IMR-90 (cell line): ENCODE measurements at regions not wholly inside any gene's neighbourhood (a gene's known extent, or its start where the extent isn't known, plus 50 kb on each side); places are given as distances from the start of the nearest gene placed in this dataset.

Experiments
- ATAC-seq: fragments of 200-7000 bp; cut with Tn5 transposase; 2 replicates; pipeline ENCODE4 v1.9.1; 2020; ENCODE audit warnings: low read depth, mild to moderate bottlenecking, moderate library complexity
- BruUV-seq: library from RNA; stranded (reverse); fragments of 400-500 nt; replicated peaks from 2 replicates; lab custom pipeline; 2021; lab: Mats Ljungman, UMichigan
- CTCF ChIA-PET: fragments of 300-600 bp; formaldehyde crosslinking; extraction: SDS; loops from one replicate; lab custom pipeline; 2021; ENCODE audit warnings: antibody characterized with exemption; lab: Yijun Ruan, JAX
- POLR2A ChIA-PET: fragments of 300-600 bp; sonication (Branson Sonifier 250); formaldehyde crosslinking; loops from one replicate; lab custom pipeline; 2022; ENCODE audit warnings: antibody characterized with exemption; ENCODE audit not compliant: unreplicated experiment; lab: Charles Lee
- DNase-seq: peaks from one replicate; pipeline ENCODE4 v3.0.0; 2013
- H2AFZ ChIP-seq: replicated peaks from 2 replicates; pipeline ENCODE3; 2013; ENCODE audit warnings: low read length, mild to moderate bottlenecking; ENCODE audit not compliant: poor library complexity
- H2AK5ac ChIP-seq: 2 replicates; pipeline ENCODE4 v1.6.1; 2013; ENCODE audit warnings: low read depth, low read length, inconsistent platforms
- H2AK9ac ChIP-seq: replicated peaks from 2 replicates; pipeline ENCODE3; 2013; ENCODE audit warnings: mild to moderate bottlenecking, low read depth, low read length, moderate library complexity; ENCODE audit not compliant: poor library complexity
- H2BK120ac ChIP-seq: 2 replicates; pipeline ENCODE4 v1.6.1; 2013; ENCODE audit warnings: low read depth, low read length, inconsistent platforms
- H2BK15ac ChIP-seq: 3 replicates; pipeline ENCODE4 v1.6.1; 2013; ENCODE audit warnings: low read depth, low read length, inconsistent platforms
- H2BK20ac ChIP-seq: 2 replicates; pipeline ENCODE4 v1.6.1; 2013; ENCODE audit warnings: low read depth, mild to moderate bottlenecking, inconsistent platforms, low read length, moderate library complexity
- H2BK5ac ChIP-seq: 2 replicates; pipeline ENCODE4 v1.6.1; 2013; ENCODE audit warnings: mild to moderate bottlenecking, low read depth, low read length, inconsistent platforms; ENCODE audit not compliant: poor library complexity, severe bottlenecking
- H3K14ac ChIP-seq: replicated peaks from 2 replicates; pipeline ENCODE4 v1.6.1; 2013; ENCODE audit warnings: low read depth, low read length, inconsistent platforms
- H3K18ac ChIP-seq: 2 replicates; pipeline ENCODE4 v1.6.1; 2013; ENCODE audit warnings: low read depth, low read length, control low read depth
- H3K23ac ChIP-seq: 2 replicates; pipeline ENCODE4 v1.6.1; 2013; ENCODE audit warnings: low read depth, low read length, inconsistent platforms
- H3K27ac ChIP-seq: 2 replicates; pipeline ENCODE4 v1.5.1; 2013; ENCODE audit warnings: mild to moderate bottlenecking, control low read depth, low read length; ENCODE audit not compliant: insufficient read depth
- H3K27me3 ChIP-seq: 2 replicates; pipeline ENCODE4 v1.6.1; 2013; ENCODE audit warnings: low read length; ENCODE audit not compliant: control insufficient read depth, insufficient read depth
- H3K36me3 ChIP-seq: 2 replicates; pipeline ENCODE4 v1.6.1; 2013; ENCODE audit warnings: low read length, mixed read lengths; ENCODE audit not compliant: control insufficient read depth, insufficient read depth
- H3K4ac ChIP-seq: 2 replicates; pipeline ENCODE4 v1.6.1; 2013; ENCODE audit warnings: low read depth, low read length, inconsistent platforms
- H3K4me1 ChIP-seq: 2 replicates; pipeline ENCODE4 v1.6.1; 2013; ENCODE audit warnings: low read length, mixed read lengths; ENCODE audit not compliant: control insufficient read depth, insufficient read depth
- H3K4me2 ChIP-seq: 2 replicates; pipeline ENCODE4 v1.6.1; 2013; ENCODE audit warnings: low read depth, mild to moderate bottlenecking, control low read depth, low read length, moderate library complexity
- H3K4me3 ChIP-seq: 2 replicates; pipeline ENCODE4 v1.5.1; 2013; ENCODE audit warnings: low read depth, mild to moderate bottlenecking, control low read depth, low read length, moderate library complexity; ENCODE audit not compliant: insufficient read depth
- H3K56ac ChIP-seq: 2 replicates; pipeline ENCODE4 v1.6.1; 2013; ENCODE audit warnings: low read length, inconsistent platforms; ENCODE audit not compliant: insufficient read depth; ENCODE audit errors: extremely low read depth
- H3K79me1 ChIP-seq, 2 experiments: 2 replicates each; pipeline ENCODE4 v1.6.1; 2013; ENCODE audit warnings: low read length in 2 of 2, inconsistent platforms in 1 of 2, low read depth in 1 of 2
- H3K9ac ChIP-seq: 2 replicates; pipeline ENCODE4 v1.6.1; 2013; ENCODE audit warnings: low read depth, low read length, control low read depth
- H3K9me1 ChIP-seq: 2 replicates; pipeline ENCODE4 v1.6.1; 2013; ENCODE audit warnings: low read length, inconsistent platforms; ENCODE audit not compliant: insufficient read depth
- H3K9me3 ChIP-seq: 2 replicates; pipeline ENCODE4 v1.6.1; 2013; ENCODE audit warnings: low read length; ENCODE audit not compliant: control insufficient read depth, insufficient read depth
- H4K20me1 ChIP-seq: 2 replicates; pipeline ENCODE4 v1.6.1; 2013; ENCODE audit warnings: low read length, inconsistent platforms; ENCODE audit not compliant: insufficient read depth
- H4K5ac ChIP-seq: 2 replicates; pipeline ENCODE4 v1.6.1; 2013; ENCODE audit warnings: mild to moderate bottlenecking, low read depth, low read length, control low read depth
- H4K8ac ChIP-seq, 2 experiments: 2 replicates each; pipeline ENCODE4 v1.6.1; 2013; ENCODE audit warnings: low read depth in 2 of 2, low read length in 2 of 2, control low read depth in 1 of 2, inconsistent platforms in 1 of 2
- H4K91ac ChIP-seq: 2 replicates; pipeline ENCODE4 v1.6.1; 2013; ENCODE audit warnings: low read depth, low read length, inconsistent platforms; ENCODE audit not compliant: insufficient read depth
- BHLHE40 ChIP-seq: fragments of 150-350 bp; IDR thresholded peaks from 2 replicates; pipeline ENCODE4 v1.6.1; 2016; ENCODE audit warnings: mild to moderate bottlenecking, low read depth, low read length
- FOS ChIP-seq: fragments of 150-350 bp; IDR thresholded peaks from 2 replicates; pipeline ENCODE4 v1.6.1; 2016; ENCODE audit warnings: low read depth, low read length
- MXI1 ChIP-seq: IDR thresholded peaks from 2 replicates; pipeline ENCODE4 v1.6.1; 2012; ENCODE audit warnings: low read depth, mild to moderate bottlenecking, low read length, moderate library complexity, borderline replicate concordance
- RAD21 ChIP-seq: IDR thresholded peaks from 2 replicates; pipeline ENCODE4 v1.6.1; 2012; ENCODE audit warnings: low read length, improper control_type of control experiment
- WGBS, 2 experiments: methylation state at CpG; one replicate each; pipeline versions ENCODE4 v1.1.5 to v1.1.7; 2013; ENCODE audit warnings: missing lambda C conversion rate in 2 of 2; ENCODE audit not compliant: insufficient read length in 1 of 2; ENCODE audit errors: extremely low coverage in 2 of 2; 5-methylcytosine and 5-hydroxymethylcytosine counted together
- dilution Hi-C: fragments of 300-500 bp; cut with HindIII; formaldehyde crosslinking; loops from one replicate; pipeline ENCODE4 v1.14.3; 2018; ENCODE audit warnings: low sequenced_read_pairs; ENCODE audit not compliant: unreplicated experiment
- in situ Hi-C: fragments of 300-500 bp; cut with MboI; formaldehyde crosslinking; loops from 3 replicates; pipeline ENCODE4 v1.14.3; 2019; ENCODE audit warnings: low sequenced_read_pairs, inconsistent platforms, mixed read lengths
- intact Hi-C: fragments of 100-400 bp; cut with micrococcal nuclease; formaldehyde crosslinking; loops from 2 replicates; pipeline ENCODE4 v1.10.0; 2022
- TF ChIP-seq, protein P1 (sequence below): fragments of 150-350 bp; IDR thresholded peaks from 2 replicates; pipeline ENCODE4 v1.6.1; 2016; ENCODE audit warnings: low read depth, mild to moderate bottlenecking, low read length, moderate library complexity, borderline replicate concordance
- TF ChIP-seq, protein P2 (sequence below): conservative IDR thresholded peaks from 2 replicates; pipeline ENCODE4 v1.5.1; 2012; ENCODE audit warnings: mild to moderate bottlenecking, low read depth, low read length, improper control_type of control experiment

- POLR2A ChIA-PET = no interaction called here
- Histone ChIP-seq H3K23ac (no peak overlapping the region), H2BK20ac (no peak overlapping the region), H3K9me3 (no peaks in the 10 kb centered on the region), H3K18ac (no peak overlapping the region), H3K27me3 (peaks cover 1% of the 10 kb centered on the region; the same call in 1 of the 2 replicates), H2AK9ac (no peak overlapping the region), H3K4ac (no peak overlapping the region), H3K4me1 (peaks cover 3% of the 10 kb centered on the region; the same call in 1 of the 2 replicates), H3K4me3 (no peak overlapping the region), H4K20me1 (no peaks in the 10 kb centered on the region; the same call in 1 of the 2 replicates), H4K8ac (no peak overlapping the region), H2BK120ac (no peak overlapping the region), H2BK15ac (no peak overlapping the region), H3K27ac (no peak overlapping the region), H3K56ac (no peak overlapping the region), H2BK5ac (no peak overlapping the region), H4K91ac (no peak overlapping the region), H3K36me3 (no peaks in the 10 kb centered on the region), H3K14ac (no peak overlapping the region), H3K79me1 (no peaks in the 10 kb centered on the region), H3K9ac (no peak overlapping the region), H4K5ac (no peak overlapping the region), H3K4me2 (no peak overlapping the region), H2AFZ (no peak overlapping the region), H3K9me1 (no peaks in the 10 kb centered on the region), H2AK5ac (no peak overlapping the region)
- in situ Hi-C loops (no loop called here), dilution Hi-C loops (no loop called here), intact Hi-C loops (no loop called here)
- DNase-seq (no peak), ATAC-seq (no peak)
- no CpG with 5 or more reads among the region's 6 CpGs for WGBS, 2 experiments
- BruUV-seq = no TSS peak
- CTCF ChIA-PET = interaction anchor here (1.6 kb wide), 1 partner anchor 198 kb away, joined by 3 read pairs; no protein-coding TSS in a partner anchor
- TF ChIP-seq FOS (no peak), RAD21 (no peak), BHLHE40 (no peak), MXI1 (no peak)
- TF ChIP-seq, protein P1, sequence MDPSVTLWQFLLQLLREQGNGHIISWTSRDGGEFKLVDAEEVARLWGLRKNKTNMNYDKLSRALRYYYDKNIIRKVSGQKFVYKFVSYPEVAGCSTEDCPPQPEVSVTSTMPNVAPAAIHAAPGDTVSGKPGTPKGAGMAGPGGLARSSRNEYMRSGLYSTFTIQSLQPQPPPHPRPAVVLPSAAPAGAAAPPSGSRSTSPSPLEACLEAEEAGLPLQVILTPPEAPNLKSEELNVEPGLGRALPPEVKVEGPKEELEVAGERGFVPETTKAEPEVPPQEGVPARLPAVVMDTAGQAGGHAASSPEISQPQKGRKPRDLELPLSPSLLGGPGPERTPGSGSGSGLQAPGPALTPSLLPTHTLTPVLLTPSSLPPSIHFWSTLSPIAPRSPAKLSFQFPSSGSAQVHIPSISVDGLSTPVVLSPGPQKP = no peak
- TF ChIP-seq, protein P2, sequence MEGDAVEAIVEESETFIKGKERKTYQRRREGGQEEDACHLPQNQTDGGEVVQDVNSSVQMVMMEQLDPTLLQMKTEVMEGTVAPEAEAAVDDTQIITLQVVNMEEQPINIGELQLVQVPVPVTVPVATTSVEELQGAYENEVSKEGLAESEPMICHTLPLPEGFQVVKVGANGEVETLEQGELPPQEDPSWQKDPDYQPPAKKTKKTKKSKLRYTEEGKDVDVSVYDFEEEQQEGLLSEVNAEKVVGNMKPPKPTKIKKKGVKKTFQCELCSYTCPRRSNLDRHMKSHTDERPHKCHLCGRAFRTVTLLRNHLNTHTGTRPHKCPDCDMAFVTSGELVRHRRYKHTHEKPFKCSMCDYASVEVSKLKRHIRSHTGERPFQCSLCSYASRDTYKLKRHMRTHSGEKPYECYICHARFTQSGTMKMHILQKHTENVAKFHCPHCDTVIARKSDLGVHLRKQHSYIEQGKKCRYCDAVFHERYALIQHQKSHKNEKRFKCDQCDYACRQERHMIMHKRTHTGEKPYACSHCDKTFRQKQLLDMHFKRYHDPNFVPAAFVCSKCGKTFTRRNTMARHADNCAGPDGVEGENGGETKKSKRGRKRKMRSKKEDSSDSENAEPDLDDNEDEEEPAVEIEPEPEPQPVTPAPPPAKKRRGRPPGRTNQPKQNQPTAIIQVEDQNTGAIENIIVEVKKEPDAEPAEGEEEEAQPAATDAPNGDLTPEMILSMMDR = no peak
Measured at GRCh38 chr17:27400991-27401390, 55.3 kb upstream of the KSR1 start.
